KMS-11 (cell line): ENCODE measurements at regions not wholly inside any gene's neighbourhood (a gene's known extent, or its start where the extent isn't known, plus 50 kb on each side); places are given as distances from the start of the nearest gene placed in this dataset.

Source experiments
- H2AFZ ChIP-seq: fragments of 200-600 bp; sonication (generic); 2 replicates; pipeline ENCODE4 v1.6.1; 2016; ENCODE audit warnings: antibody characterized with exemption, mixed run types, low read depth
- H3K27ac ChIP-seq: fragments of 200-600 bp; sonication (generic); 2 replicates; pipeline ENCODE4 v1.6.1; 2016; ENCODE audit warnings: mild to moderate bottlenecking, mixed run types
- H3K27me3 ChIP-seq: fragments of 200-600 bp; sonication (generic); 2 replicates; pipeline ENCODE4 v1.6.1; 2017; ENCODE audit warnings: mild to moderate bottlenecking, low read depth, mixed run types, moderate library complexity; ENCODE audit not compliant: insufficient read depth
- H3K36me3 ChIP-seq: fragments of 200-600 bp; sonication (generic); 2 replicates; pipeline ENCODE4 v1.6.1; 2017; ENCODE audit warnings: mild to moderate bottlenecking, mixed run types; ENCODE audit not compliant: insufficient read depth
- H3K4me1 ChIP-seq: fragments of 200-600 bp; sonication (generic); 2 replicates; pipeline ENCODE4 v1.6.1; 2016; ENCODE audit warnings: mild to moderate bottlenecking, low read depth, mixed run types; ENCODE audit not compliant: poor library complexity, severe bottlenecking
- H3K4me2 ChIP-seq: fragments of 200-600 bp; sonication (generic); 2 replicates; pipeline ENCODE4 v1.7.0; 2016; ENCODE audit warnings: mild to moderate bottlenecking, mixed run types
- H3K4me3 ChIP-seq: fragments of 200-600 bp; sonication (generic); IDR thresholded peaks from 2 replicates; pipeline ENCODE4 v1.6.1; 2017; ENCODE audit warnings: low read depth, low read length, mixed read lengths; ENCODE audit not compliant: insufficient read depth
- H3K79me2 ChIP-seq: fragments of 200-600 bp; sonication (generic); 2 replicates; pipeline ENCODE4 v1.6.1; 2016; ENCODE audit warnings: low read depth, mixed run types; ENCODE audit not compliant: insufficient read depth
- H3K9ac ChIP-seq: fragments of 200-600 bp; sonication (generic); 2 replicates; pipeline ENCODE4 v1.6.1; 2016; ENCODE audit warnings: mild to moderate bottlenecking, mixed run types
- H4K20me1 ChIP-seq: fragments of 200-600 bp; sonication (generic); 2 replicates; pipeline ENCODE4 v1.6.1; 2016; ENCODE audit warnings: mild to moderate bottlenecking, mixed run types; ENCODE audit not compliant: insufficient read depth
- TF ChIP-seq, protein P1 (sequence below): fragments of 200-600 bp; sonication (generic); conservative IDR thresholded peaks from 2 replicates; pipeline ENCODE4 v1.6.1; 2017; ENCODE audit warnings: low read depth, mild to moderate bottlenecking, antibody characterized with exemption, low read length, moderate library complexity, mixed read lengths

DNA sequence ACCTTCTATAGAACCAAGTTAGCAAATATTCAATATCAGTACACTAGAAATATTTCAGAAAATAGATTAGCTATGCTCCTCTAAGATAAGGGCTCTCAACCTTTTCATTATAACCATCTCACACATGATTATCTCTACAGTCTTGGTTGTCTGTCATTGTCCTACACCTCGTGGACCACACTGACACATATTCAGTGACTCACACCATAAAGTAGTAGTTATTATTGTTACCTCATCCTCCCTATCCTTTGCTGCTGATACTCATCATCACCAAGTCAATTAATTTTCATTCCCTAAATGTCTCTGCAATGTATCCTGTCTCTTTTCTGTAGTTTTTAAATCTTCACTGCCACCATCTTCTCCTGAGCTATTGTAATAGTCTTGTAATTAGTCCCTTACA lies 1309.2 kb upstream of the C9orf72 start:
- Histone ChIP-seq H4K20me1 (no peaks in the 10 kb centered on the region), H3K4me2 (no peak overlapping the region), H3K4me1 (no peaks in the 10 kb centered on the region), H3K27ac (no peak overlapping the region), H3K36me3 (no peaks in the 10 kb centered on the region), H3K27me3 (no peaks in the 10 kb centered on the region), H3K79me2 (no peaks in the 10 kb centered on the region), H2AFZ (no peak overlapping the region), H3K4me3 (no peak overlapping the region), H3K9ac (no peak overlapping the region)
- TF ChIP-seq, protein P1, sequence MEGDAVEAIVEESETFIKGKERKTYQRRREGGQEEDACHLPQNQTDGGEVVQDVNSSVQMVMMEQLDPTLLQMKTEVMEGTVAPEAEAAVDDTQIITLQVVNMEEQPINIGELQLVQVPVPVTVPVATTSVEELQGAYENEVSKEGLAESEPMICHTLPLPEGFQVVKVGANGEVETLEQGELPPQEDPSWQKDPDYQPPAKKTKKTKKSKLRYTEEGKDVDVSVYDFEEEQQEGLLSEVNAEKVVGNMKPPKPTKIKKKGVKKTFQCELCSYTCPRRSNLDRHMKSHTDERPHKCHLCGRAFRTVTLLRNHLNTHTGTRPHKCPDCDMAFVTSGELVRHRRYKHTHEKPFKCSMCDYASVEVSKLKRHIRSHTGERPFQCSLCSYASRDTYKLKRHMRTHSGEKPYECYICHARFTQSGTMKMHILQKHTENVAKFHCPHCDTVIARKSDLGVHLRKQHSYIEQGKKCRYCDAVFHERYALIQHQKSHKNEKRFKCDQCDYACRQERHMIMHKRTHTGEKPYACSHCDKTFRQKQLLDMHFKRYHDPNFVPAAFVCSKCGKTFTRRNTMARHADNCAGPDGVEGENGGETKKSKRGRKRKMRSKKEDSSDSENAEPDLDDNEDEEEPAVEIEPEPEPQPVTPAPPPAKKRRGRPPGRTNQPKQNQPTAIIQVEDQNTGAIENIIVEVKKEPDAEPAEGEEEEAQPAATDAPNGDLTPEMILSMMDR: no peak

DNA sequence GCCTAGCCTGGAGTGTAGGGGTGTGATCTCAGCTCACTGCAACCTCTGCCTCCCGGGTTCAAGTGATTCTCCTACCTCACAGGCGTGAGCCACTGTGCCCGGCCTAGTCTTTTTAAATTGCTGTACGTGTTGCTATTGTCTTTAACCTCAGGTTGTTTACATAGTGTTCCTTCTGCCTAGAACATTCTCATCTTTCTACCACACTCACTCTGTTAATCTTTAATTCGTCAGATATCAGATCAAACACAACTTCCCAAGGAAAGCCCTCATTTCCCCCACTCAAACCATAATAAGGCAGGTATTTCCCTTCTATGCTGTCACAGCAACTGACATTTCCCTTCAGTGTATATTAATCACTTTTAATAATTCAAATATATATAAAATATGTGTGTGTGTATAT lies 1310.0 kb upstream of the C9orf72 start:
- Histone ChIP-seq H3K4me2 (no peak overlapping the region), H2AFZ (no peak overlapping the region), H3K27me3 (no peaks in the 10 kb centered on the region), H3K4me3 (no peak overlapping the region), H3K27ac (no peak overlapping the region), H3K36me3 (no peaks in the 10 kb centered on the region), H3K79me2 (no peaks in the 10 kb centered on the region), H3K4me1 (no peaks in the 10 kb centered on the region), H4K20me1 (no peaks in the 10 kb centered on the region), H3K9ac (no peak overlapping the region)
- TF ChIP-seq, protein P1: no peak

GRCh38 chr9:28887188-28887884 lies 1314.1 kb upstream of the C9orf72 start:
- no peak overlapping the region for H2AFZ ChIP-seq
- no peaks in the 10 kb centered on the region for H3K27me3 ChIP-seq
- H3K4me1 ChIP-seq: no peaks in the 10 kb centered on the region
- no peak overlapping the region for H3K9ac ChIP-seq
- no peak overlapping the region for H3K4me3 ChIP-seq
- no peaks in the 10 kb centered on the region for H4K20me1 ChIP-seq
- H3K36me3 ChIP-seq: no peaks in the 10 kb centered on the region
- no peak overlapping the region for H3K27ac ChIP-seq
- H3K4me2 ChIP-seq: no peak overlapping the region
- TF ChIP-seq, protein P1: no peak
- no peaks in the 10 kb centered on the region for H3K79me2 ChIP-seq

DNA sequence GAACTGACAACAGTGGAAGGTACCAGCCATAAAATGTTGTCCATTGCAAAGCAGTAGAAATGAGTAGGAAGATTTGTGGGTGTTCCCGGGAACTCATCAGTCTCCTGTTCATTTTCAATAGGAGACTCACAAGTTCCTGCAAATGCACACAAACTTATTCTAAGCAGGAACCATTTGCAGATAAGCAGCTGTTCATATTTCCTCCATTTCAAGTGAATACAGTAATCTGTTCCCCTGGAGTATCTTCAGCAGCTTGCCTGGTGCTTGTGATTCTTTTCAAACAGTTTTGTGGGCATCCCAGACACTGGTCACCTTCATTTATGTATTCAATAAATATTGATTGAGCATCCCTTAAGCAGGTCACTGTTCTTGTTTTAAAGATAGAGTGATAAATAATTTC lies 1315.5 kb upstream of the C9orf72 start:
- Histone ChIP-seq H2AFZ (no peak overlapping the region), H4K20me1 (no peaks in the 10 kb centered on the region), H3K36me3 (no peaks in the 10 kb centered on the region), H3K4me3 (no peak overlapping the region), H3K9ac (no peak overlapping the region), H3K4me2 (no peak overlapping the region), H3K27ac (no peak overlapping the region), H3K79me2 (no peaks in the 10 kb centered on the region), H3K27me3 (no peaks in the 10 kb centered on the region), H3K4me1 (no peaks in the 10 kb centered on the region)
- TF ChIP-seq, protein P1: no peak
